ENCODE measurements at regions not wholly inside any gene's neighbourhood (a gene's known extent, or its start where the extent isn't known, plus 50 kb on each side); places are given as distances from the start of the nearest gene placed in this dataset.
"Not testable (repeated sequence)": the region's sequence is repeated elsewhere in the genome, so short reads cannot be mapped to it uniquely, and the experiment has no call there.

- TF ChIP-seq CHD4 (IDR thresholded peaks at IDR 0.05; ENCODE audit: borderline replicate concordance); HDAC2 (IDR thresholded peaks at IDR 0.05): not testable (repeated sequence)
Measured at GRCh38 chr12:84154439-84154990, 758.1 kb downstream of the SLC6A15 start.

Data from A549 (cell line).